Thyroid gland (tissue), 4 donors: ENCODE measurements at regions not wholly inside any gene's neighbourhood (a gene's known extent, or its start where the extent isn't known, plus 50 kb on each side); places are given as distances from the start of the nearest gene placed in this dataset.

ENCODE experiments used
- DNase-seq, 2 donors: peaks; one replicate each; pipeline ENCODE4 v3.0.0-alpha.2; 2019
- H3K27ac ChIP-seq, 3 donors: fragments of 200-600 bp; sonication (generic); 1 replicate in 2 of 3; 2 replicates in 1 of 3; pipeline ENCODE4 v1.5.1; 2016 to 2019; ENCODE audit warnings: mild to moderate bottlenecking in 1 of 3, moderate library complexity in 1 of 3
- H3K27me3 ChIP-seq: fragments of 200-600 bp; sonication (generic); one replicate; pipeline ENCODE4 v1.5.1; 2019
- H3K36me3 ChIP-seq, 2 donors: fragments of 200-600 bp; sonication (generic); one replicate each; pipeline ENCODE4 v1.5.1; 2016 to 2019
- H3K4me1 ChIP-seq, 2 donors: fragments of 200-600 bp; sonication (generic); one replicate each; pipeline ENCODE4 v1.5.1; 2017 to 2019
- H3K4me3 ChIP-seq, 3 donors: fragments of 200-600 bp; sonication (generic); replicated peaks in 1 of 3; 1 replicate in 2 of 3; 2 replicates in 1 of 3; pipeline ENCODE4 v1.5.1; 2016; ENCODE audit warnings: mild to moderate bottlenecking in 1 of 3
- H3K9me3 ChIP-seq: fragments of 200-600 bp; sonication (generic); one replicate; pipeline ENCODE4 v1.5.1; 2017
- POLR2A ChIP-seq, 2 donors: fragments of 450-650 bp; IDR thresholded peaks; one replicate each; pipeline ENCODE4 v1.6.1; 2017; ENCODE audit warnings: antibody characterized with exemption in 2 of 2, mild to moderate bottlenecking in 2 of 2, moderate library complexity in 1 of 2
- WGBS, 2 donors: methylation state at CpG; one replicate each; pipeline ENCODE4 v1.1.5; 2017; 5-methylcytosine and 5-hydroxymethylcytosine counted together
- intact Hi-C: fragments of 100-400 bp; cut with DNase I; formaldehyde crosslinking; loops from one replicate; pipeline ENCODE4 v1.15.1; 2023
- TF ChIP-seq, protein P1 (sequence below), 6 experiments: fragments of 200-600 bp in 3 of 6; fragments of 450-650 bp in 3 of 6; sonication (generic) in 3 of 6; IDR thresholded peaks; one replicate each; pipeline ENCODE4 v1.5.1; 2016 to 2019; ENCODE audit warnings: antibody characterized with exemption in 6 of 6, mild to moderate bottlenecking in 2 of 6, inconsistent platforms in 1 of 6, moderate library complexity in 1 of 6

DNA sequence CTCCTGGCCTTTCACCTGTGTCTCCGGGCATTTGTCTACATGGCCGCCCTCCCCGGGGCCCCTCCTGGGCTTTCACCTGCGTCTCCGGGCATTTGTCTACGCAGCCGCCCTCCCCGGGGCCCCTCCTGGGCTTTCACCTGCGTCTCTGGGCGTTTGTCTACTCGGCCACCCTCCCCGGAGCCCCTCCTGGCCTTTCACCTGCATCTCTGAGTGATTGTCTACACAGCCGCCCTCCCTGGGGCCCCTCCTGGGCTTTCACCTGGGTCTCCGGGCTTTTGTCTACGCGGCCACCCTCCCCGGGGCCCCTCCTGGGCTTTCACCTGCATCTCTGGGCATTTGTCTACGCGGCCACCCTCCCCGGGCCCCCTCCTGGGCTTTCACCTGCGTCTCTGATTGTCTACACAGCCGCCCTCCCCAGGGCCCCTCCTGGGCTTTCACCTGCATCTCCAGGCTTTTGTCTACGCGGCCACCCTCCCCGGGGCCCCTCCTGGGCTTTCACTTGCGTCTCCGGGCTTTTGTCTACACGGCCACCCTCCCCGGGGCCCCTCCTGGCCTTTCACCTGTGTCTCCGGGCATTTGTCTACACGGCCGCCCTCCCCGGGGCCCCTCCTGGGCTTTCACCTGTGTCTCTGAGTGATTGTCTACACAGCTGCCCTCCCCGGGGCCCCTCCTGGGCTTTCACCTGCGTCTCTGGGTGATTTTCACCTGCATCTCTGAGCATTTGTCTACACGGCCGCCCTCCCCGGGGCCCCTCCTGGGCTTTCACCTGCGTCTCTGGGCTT, 68.0 kb upstream of the GALNT9 start:
- H3K9me3 ChIP-seq = no peaks in the 10 kb centered on the region
- H3K36me3 ChIP-seq = no peaks in the 10 kb centered on the region
- H3K27ac ChIP-seq = no peak overlapping the region
- DNase-seq = no peak
- 23 to 24% methylated on average over 39 of the region's 39 CpGs for WGBS, 2 donors
- intact Hi-C loops = no loop called here
- no peaks in the 10 kb centered on the region for H3K4me1 ChIP-seq
- no peak overlapping the region for H3K4me3 ChIP-seq
- no peaks in the 10 kb centered on the region for H3K27me3 ChIP-seq
- TF ChIP-seq, protein P1, sequence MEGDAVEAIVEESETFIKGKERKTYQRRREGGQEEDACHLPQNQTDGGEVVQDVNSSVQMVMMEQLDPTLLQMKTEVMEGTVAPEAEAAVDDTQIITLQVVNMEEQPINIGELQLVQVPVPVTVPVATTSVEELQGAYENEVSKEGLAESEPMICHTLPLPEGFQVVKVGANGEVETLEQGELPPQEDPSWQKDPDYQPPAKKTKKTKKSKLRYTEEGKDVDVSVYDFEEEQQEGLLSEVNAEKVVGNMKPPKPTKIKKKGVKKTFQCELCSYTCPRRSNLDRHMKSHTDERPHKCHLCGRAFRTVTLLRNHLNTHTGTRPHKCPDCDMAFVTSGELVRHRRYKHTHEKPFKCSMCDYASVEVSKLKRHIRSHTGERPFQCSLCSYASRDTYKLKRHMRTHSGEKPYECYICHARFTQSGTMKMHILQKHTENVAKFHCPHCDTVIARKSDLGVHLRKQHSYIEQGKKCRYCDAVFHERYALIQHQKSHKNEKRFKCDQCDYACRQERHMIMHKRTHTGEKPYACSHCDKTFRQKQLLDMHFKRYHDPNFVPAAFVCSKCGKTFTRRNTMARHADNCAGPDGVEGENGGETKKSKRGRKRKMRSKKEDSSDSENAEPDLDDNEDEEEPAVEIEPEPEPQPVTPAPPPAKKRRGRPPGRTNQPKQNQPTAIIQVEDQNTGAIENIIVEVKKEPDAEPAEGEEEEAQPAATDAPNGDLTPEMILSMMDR (IDR thresholded peaks at IDR 0.05) = no peak
- no peak for TF ChIP-seq POLR2A (IDR thresholded peaks at IDR 0.05)

DNA sequence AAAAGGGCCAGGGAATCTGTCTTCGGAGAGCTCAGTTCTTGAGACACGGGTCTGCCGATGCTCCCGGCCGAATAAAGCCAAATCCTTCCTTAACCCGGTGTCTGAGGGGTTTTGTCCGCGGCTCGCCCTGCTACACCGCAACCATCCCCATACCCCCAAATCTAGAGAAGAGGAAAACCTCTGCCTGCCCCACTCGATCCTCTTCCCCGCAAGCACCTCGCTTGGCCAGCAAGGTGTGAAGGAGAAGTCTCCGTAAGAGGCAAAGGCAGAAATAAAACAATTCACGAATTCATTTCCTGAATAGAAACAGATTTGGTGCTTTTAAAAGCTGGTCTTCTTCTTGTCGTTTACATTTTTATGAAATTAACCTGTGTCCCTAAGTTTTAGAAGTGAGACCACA, 67.3 kb upstream of the GALNT9 start:
- DNase-seq = no peak
- no peak overlapping the region for H3K27ac ChIP-seq
- 53 to 54% methylated on average over 16 of the region's 16 CpGs for WGBS, 2 donors
- intact Hi-C loops = no loop called here
- TF ChIP-seq POLR2A (IDR thresholded peaks at IDR 0.05) = no peak
- H3K9me3 ChIP-seq = no peaks in the 10 kb centered on the region
- H3K36me3 ChIP-seq = no peaks in the 10 kb centered on the region
- no peak overlapping the region for H3K4me3 ChIP-seq
- H3K27me3 ChIP-seq = no peaks in the 10 kb centered on the region
- no peaks in the 10 kb centered on the region for H3K4me1 ChIP-seq

DNA sequence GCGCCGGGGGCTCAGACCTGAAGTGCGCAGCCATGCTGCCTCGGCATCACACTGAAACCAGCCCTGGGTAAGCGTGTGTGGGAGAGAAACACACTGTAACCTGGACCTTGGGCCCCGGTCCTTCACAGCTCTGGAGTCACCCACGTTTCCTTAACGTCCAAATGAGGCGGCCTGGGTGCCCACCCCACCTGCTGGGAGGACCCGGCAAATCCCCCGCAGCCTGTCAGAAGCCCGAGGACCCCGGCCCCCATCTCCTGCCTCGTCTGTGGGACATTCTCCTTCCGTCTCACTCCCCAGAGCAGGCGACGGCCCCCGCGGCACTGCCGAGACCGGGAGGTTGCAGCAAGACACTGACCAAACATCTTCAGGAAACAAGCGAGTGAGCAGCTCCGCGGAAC, 66.5 kb upstream of the GALNT9 start:
- TF ChIP-seq POLR2A (IDR thresholded peaks at IDR 0.05) = no peak
- TF ChIP-seq, protein P1 (IDR thresholded peaks at IDR 0.05) = no peak
- H3K9me3 ChIP-seq = no peaks in the 10 kb centered on the region
- no peak overlapping the region for H3K27ac ChIP-seq
- H3K4me3 ChIP-seq = no peak overlapping the region
- no peaks in the 10 kb centered on the region for H3K4me1 ChIP-seq
- intact Hi-C loops = no loop called here
- no peak for DNase-seq
- 62 to 88% methylated on average over 22 to 24 of the region's 24 CpGs for WGBS, 2 donors
- no peaks in the 10 kb centered on the region for H3K36me3 ChIP-seq
- H3K27me3 ChIP-seq = no peaks in the 10 kb centered on the region

DNA sequence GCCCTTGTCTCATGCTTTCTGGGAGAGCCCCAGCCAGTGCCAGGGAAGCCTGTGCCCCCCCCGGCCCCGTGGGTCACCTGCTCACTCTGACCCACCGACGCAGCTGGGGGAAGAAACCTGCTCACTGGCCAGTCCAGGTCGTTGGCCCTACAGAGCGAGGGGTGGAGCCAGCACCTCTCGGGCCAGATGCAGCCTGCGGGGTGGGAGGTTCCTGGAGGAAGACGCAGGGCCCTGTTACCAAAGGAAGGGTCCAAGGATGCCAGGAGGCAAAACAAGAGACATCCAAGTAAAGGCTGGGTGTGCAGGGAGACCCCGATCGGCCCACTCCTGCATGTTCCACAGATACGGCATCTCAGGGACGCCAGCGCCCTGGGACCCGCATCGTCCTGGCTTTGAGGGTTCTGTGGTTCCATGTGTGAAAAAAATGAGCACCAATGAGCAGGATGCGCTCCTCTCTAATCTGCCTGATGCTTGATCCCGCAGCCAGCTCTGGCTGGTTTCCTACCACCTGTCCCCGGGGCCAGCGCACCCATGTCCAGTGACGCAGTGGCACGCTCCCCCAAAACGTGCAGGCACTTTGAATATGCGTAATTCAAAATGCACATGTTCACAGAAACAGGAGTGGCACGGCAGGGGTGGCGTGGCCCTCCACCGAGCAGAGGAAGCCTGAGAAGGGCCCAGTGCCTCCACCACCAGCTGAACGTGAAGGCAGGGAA, 66.0 kb upstream of the GALNT9 start:
- Histone ChIP-seq H3K27me3 (no peaks in the 10 kb centered on the region), H3K4me1 (no peaks in the 10 kb centered on the region), H3K4me3 (no peak overlapping the region), H3K27ac (no peak overlapping the region), H3K36me3 (no peaks in the 10 kb centered on the region), H3K9me3 (no peaks in the 10 kb centered on the region)
- no peak for TF ChIP-seq POLR2A (IDR thresholded peaks at IDR 0.05)
- TF ChIP-seq, protein P1 (IDR thresholded peaks at IDR 0.05) = no peak
- WGBS, 2 donors = 83 to 87% methylated on average over 22 to 26 of the region's 28 CpGs
- intact Hi-C loops = no loop called here
- DNase-seq = no peak

DNA sequence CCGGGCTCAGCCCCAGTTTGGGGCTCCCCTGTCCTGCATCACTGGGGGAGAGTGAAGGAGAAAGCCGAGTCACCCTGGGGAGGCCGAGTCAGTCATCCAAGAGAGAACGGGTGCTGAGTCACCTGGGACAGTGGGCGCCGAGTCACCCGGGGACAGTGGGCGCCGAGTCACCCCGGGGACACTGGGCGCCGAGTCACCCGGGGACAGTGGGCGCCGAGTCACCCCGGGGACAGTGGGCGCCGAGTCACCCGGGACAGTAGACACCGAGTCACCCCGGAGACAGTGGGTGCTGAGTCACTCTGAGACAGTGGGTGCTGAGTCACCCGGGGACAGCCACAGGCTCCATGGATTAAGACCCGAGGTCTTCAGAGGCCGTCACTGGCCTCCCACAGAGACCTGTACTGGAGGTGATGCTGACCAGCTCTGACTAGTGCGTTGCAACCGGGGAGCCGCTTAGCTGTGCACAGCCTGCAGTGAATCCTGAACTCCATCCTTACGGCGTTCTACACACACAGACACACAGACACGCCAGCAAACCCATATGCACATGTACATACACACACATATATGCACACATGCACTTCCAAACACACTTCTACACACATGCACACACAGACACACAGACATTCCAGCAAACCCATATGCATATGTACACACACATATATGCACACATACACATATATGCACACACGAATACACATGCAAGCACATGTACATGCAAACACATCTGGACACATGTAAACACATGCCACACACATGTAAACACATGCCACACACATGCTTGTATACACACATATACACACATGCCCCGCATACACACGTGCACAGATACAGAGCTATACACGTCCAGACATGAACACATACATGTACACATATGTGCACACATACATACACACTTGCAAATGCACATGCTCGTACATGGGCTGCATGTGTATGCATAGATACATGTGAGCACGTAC, 64.9 kb upstream of the GALNT9 start:
- Histone ChIP-seq H3K4me1 (no peaks in the 10 kb centered on the region), H3K36me3 (no peaks in the 10 kb centered on the region), H3K27ac (no peak overlapping the region), H3K4me3 (no peak overlapping the region), H3K9me3 (no peaks in the 10 kb centered on the region), H3K27me3 (no peaks in the 10 kb centered on the region)
- 77 to 78% methylated on average over 30 of the region's 36 CpGs for WGBS, 2 donors
- intact Hi-C loops = no loop called here
- DNase-seq = no peak
- TF ChIP-seq, protein P1 (IDR thresholded peaks at IDR 0.05) = no peak
- no peak for TF ChIP-seq POLR2A (IDR thresholded peaks at IDR 0.05)
